HEK293T (cell line): ENCODE measurements at regions not wholly inside any gene's neighbourhood (a gene's known extent, or its start where the extent isn't known, plus 50 kb on each side); places are given as distances from the start of the nearest gene placed in this dataset.

Experiments
- CTCF ChIA-PET: fragments of 350-600 bp; formaldehyde crosslinking; extraction: SDS; loops from one replicate; lab custom pipeline; 2021; ENCODE audit warnings: antibody characterized with exemption, inconsistent platforms; lab: Yijun Ruan, JAX
- POLR2A ChIA-PET: fragments of 350-600 bp; formaldehyde crosslinking; extraction: SDS; loops from one replicate; lab custom pipeline; 2020; ENCODE audit warnings: antibody characterized with exemption, inconsistent platforms; lab: Yijun Ruan, JAX
- DNase-seq: peaks from one replicate; pipeline ENCODE4 v3.0.0; 2012; ENCODE audit warnings: mixed read lengths; ENCODE audit errors: extremely low spot score
- ARNT ChIP-seq: fragments of 450-650 bp; IDR thresholded peaks from 2 replicates; pipeline ENCODE4 v1.6.1; 2017; ENCODE audit warnings: mild to moderate bottlenecking
- BHLHE40 ChIP-seq: fragments of 450-650 bp; IDR thresholded peaks from 2 replicates; pipeline ENCODE4 v1.6.1; 2016; ENCODE audit warnings: mild to moderate bottlenecking, moderate library complexity, borderline replicate concordance
- CTBP1 ChIP-seq: fragments of 450-650 bp; IDR thresholded peaks from 2 replicates; pipeline ENCODE4 v1.6.1; 2016; ENCODE audit warnings: borderline replicate concordance
- ELF4 ChIP-seq: fragments of 450-650 bp; IDR thresholded peaks from 2 replicates; pipeline ENCODE4 v1.6.1; 2017; ENCODE audit warnings: antibody characterized with exemption
- FOXA1 ChIP-seq: fragments of 450-650 bp; IDR thresholded peaks from 2 replicates; pipeline ENCODE4 v1.6.1; 2016; ENCODE audit warnings: mild to moderate bottlenecking
- FOXK2 ChIP-seq: fragments of 450-650 bp; IDR thresholded peaks from 2 replicates; pipeline ENCODE4 v1.6.1; 2016; ENCODE audit warnings: mild to moderate bottlenecking
- FOXM1 ChIP-seq: fragments of 450-650 bp; IDR thresholded peaks from 2 replicates; pipeline ENCODE4 v1.6.1; 2017; ENCODE audit warnings: mild to moderate bottlenecking, borderline replicate concordance
- HDGF ChIP-seq: fragments of 450-650 bp; IDR thresholded peaks from 2 replicates; pipeline ENCODE4 v1.6.1; 2017; ENCODE audit warnings: antibody characterized with exemption, borderline replicate concordance
- L3MBTL2 ChIP-seq: fragments of 450-650 bp; conservative IDR thresholded peaks from 2 replicates; pipeline ENCODE4 v1.6.1; 2016; ENCODE audit warnings: mild to moderate bottlenecking
- LEF1 ChIP-seq: fragments of 450-650 bp; IDR thresholded peaks from 2 replicates; pipeline ENCODE4 v1.6.1; 2017; ENCODE audit warnings: mild to moderate bottlenecking, borderline replicate concordance
- NFRKB ChIP-seq: fragments of 450-650 bp; IDR thresholded peaks from 2 replicates; pipeline ENCODE4 v1.6.1; 2016; ENCODE audit warnings: mild to moderate bottlenecking, moderate library complexity
- SP1 ChIP-seq: fragments of 450-650 bp; IDR thresholded peaks from 2 replicates; pipeline ENCODE4 v1.6.1; 2017
- SUZ12 ChIP-seq: fragments of 450-650 bp; IDR thresholded peaks from 2 replicates; pipeline ENCODE4 v1.6.1; 2016; ENCODE audit warnings: mild to moderate bottlenecking
- TARDBP ChIP-seq: fragments of 450-650 bp; IDR thresholded peaks from 2 replicates; pipeline ENCODE4 v1.6.1; 2016
- ZNF384 ChIP-seq: fragments of 450-650 bp; IDR thresholded peaks from 2 replicates; pipeline ENCODE4 v1.6.1; 2016
- TF ChIP-seq, protein P1 (sequence below): fragments of 450-650 bp; IDR thresholded peaks from 2 replicates; pipeline ENCODE4 v1.6.1; 2016

- TF ChIP-seq, protein P1, sequence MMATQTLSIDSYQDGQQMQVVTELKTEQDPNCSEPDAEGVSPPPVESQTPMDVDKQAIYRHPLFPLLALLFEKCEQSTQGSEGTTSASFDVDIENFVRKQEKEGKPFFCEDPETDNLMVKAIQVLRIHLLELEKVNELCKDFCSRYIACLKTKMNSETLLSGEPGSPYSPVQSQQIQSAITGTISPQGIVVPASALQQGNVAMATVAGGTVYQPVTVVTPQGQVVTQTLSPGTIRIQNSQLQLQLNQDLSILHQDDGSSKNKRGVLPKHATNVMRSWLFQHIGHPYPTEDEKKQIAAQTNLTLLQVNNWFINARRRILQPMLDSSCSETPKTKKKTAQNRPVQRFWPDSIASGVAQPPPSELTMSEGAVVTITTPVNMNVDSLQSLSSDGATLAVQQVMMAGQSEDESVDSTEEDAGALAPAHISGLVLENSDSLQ = no peak
- TF ChIP-seq ZNF384 (no peak), SP1 (no peak), L3MBTL2 (no peak), FOXK2 (no peak), ARNT (no peak), HDGF (no peak), NFRKB (no peak), TARDBP (no peak), FOXM1 (no peak), LEF1 (no peak), SUZ12 (no peak), ELF4 (no peak), FOXA1 (no peak), BHLHE40 (no peak), CTBP1 (no peak)
- ChIA-PET CTCF (no interaction called here), POLR2A (no interaction called here)
- no peak for DNase-seq
These were observed 112.8 kb upstream of the USP25 start for GRCh38 chr21:15616864-15617574.

GRCh38 chr21:15617964-15618363 lies 111.8 kb upstream of the USP25 start:
- no peak for TF ChIP-seq FOXM1
- no peak for TF ChIP-seq BHLHE40
- TF ChIP-seq NFRKB = no peak
- no peak for TF ChIP-seq SP1
- TF ChIP-seq CTBP1 = no peak
- no peak for TF ChIP-seq ELF4
- no peak for TF ChIP-seq FOXA1
- TF ChIP-seq FOXK2 = no peak
- TF ChIP-seq, protein P1 = no peak
- no peak for TF ChIP-seq LEF1
- TF ChIP-seq TARDBP = no peak
- TF ChIP-seq SUZ12 = no peak
- TF ChIP-seq HDGF = no peak
- no peak for TF ChIP-seq ARNT
- no peak for TF ChIP-seq L3MBTL2
- no peak for DNase-seq
- CTCF ChIA-PET = no interaction called here
- POLR2A ChIA-PET = no interaction called here

DNA sequence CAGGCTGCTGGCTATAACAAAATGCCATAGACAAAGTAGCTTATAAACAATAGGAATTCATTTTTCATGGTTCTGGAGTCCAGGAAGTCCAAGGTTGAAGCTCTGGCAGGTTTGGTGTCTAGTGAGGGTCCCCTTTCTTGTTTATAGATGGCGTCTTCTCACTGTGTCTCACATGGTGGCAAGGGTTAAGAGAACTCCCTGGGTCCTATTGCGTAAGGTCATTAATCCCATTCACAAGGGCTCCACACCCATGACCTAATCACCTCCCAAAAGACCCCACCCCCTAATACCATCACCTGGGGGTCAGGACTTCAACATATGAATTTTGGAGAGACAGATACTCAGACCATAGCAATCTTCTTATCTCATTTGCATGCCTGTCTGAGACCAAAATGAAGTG lies 108.9 kb upstream of the USP25 start:
- no peak for DNase-seq
- CTCF ChIA-PET = no interaction called here
- TF ChIP-seq NFRKB (no peak), L3MBTL2 (no peak), SP1 (no peak), TARDBP (no peak), FOXM1 (no peak), ELF4 (no peak), CTBP1 (no peak), SUZ12 (no peak), BHLHE40 (no peak), HDGF (no peak), ZNF384 (no peak), ARNT (no peak), FOXK2 (no peak)
- TF ChIP-seq, protein P1 = no peak
- POLR2A ChIA-PET = no interaction called here

DNA sequence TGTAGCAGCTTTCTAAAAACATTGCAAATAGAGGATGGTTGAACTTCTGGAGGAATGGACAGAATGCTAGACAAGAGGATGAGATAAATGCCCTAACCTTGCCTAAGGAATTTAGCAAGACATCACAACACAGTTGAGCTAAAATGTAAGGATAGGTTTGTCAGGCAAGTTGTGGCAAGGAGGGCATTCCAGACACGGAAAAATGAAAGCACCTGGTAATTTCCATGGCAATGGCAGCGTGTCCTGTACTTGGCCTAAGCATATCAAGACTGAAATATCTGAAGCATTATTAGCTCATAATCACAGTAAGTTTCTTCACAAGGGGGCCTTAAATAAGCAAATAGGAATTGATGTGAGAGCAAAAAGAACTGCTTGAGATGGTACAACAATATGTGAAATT lies 105.1 kb upstream of the USP25 start:
- TF ChIP-seq TARDBP = no peak
- CTCF ChIA-PET = no interaction called here
- POLR2A ChIA-PET = no interaction called here
- DNase-seq = no peak

DNA sequence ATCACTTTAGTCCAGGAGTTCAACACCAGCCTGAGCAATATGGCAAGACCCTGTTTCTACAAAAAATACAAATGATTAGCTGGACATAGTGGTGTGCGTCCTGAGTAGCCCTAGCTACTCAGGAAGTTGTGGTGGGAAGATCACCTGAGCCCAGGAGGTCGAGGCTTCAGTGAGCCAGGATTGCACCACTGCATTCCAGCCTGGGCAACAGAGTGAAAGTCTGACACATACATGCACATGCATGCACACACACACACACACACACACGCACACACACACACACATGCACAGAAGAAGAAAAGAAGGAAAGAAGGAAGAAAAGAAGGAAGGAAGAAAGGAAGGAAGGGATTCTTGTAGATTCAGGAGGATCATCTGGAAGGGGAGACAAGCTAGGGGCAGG lies 104.4 kb upstream of the USP25 start:
- TF ChIP-seq FOXK2 (no peak), ZNF384 (no peak), LEF1 (no peak), ARNT (no peak), NFRKB (no peak), ELF4 (no peak), HDGF (no peak), TARDBP (no peak), CTBP1 (no peak), BHLHE40 (no peak), SP1 (no peak), SUZ12 (no peak)
- ChIA-PET CTCF (no interaction called here), POLR2A (no interaction called here)
- no peak for DNase-seq

DNA sequence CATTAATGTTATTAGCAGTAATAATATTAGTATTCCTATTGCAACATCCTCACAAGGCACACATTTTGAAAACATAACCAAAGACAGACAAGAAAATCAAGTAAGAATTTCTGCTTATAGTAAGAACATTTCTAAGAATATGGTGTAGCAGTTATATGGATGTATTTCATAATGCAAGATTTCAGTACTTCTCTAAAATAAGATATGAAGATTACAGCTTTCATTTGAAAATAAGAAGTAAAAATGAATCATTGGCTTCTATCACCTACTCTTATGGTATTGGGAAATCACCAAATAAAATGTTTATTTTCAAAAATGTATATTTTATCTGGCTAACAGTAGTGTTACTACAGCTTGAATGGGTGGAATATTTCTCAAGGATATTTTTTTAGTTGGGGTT lies 103.8 kb upstream of the USP25 start:
- ChIA-PET CTCF (no interaction called here), POLR2A (no interaction called here)
- DNase-seq = no peak
- TF ChIP-seq L3MBTL2 (no peak), LEF1 (no peak), SP1 (no peak), FOXA1 (no peak)
- TF ChIP-seq, protein P1 = no peak
